DND-41 (cell line): ENCODE measurements at regions not wholly inside any gene's neighbourhood (a gene's known extent, or its start where the extent isn't known, plus 50 kb on each side); places are given as distances from the start of the nearest gene placed in this dataset.

Source experiments
- ATAC-seq: fragments of 200-7000 bp; cut with Tn5 transposase; 3 replicates; pipeline ENCODE4 v1.9.1; 2021; ENCODE audit warnings: low read depth; ENCODE audit not compliant: insufficient read depth
- DNase-seq: peaks from one replicate; pipeline ENCODE4 v3.0.0-alpha.2; 2020
- H2AFZ ChIP-seq: 2 replicates; pipeline ENCODE4 v1.6.0; 2012; ENCODE audit warnings: low read depth, low read length
- H3K27ac ChIP-seq: 2 replicates; pipeline ENCODE4 v1.5.1; 2012; ENCODE audit warnings: low read length, inconsistent platforms
- H3K27me3 ChIP-seq: fragments of 200-600 bp; sonication (generic); 2 replicates; pipeline ENCODE4 v1.6.0; 2012; ENCODE audit warnings: low read length, mild to moderate bottlenecking, inconsistent platforms; ENCODE audit not compliant: insufficient read depth, poor library complexity
- H3K36me3 ChIP-seq: 2 replicates; pipeline ENCODE4 v1.5.1; 2012; ENCODE audit warnings: low read length, inconsistent platforms; ENCODE audit not compliant: insufficient read depth
- H3K4me1 ChIP-seq: 2 replicates; pipeline ENCODE4 v1.5.1; 2012; ENCODE audit warnings: mild to moderate bottlenecking, low read length; ENCODE audit not compliant: insufficient read depth
- H3K4me2 ChIP-seq: 2 replicates; pipeline ENCODE4 v1.6.0; 2012; ENCODE audit warnings: mild to moderate bottlenecking, moderate library complexity, low read length, inconsistent platforms; ENCODE audit not compliant: insufficient read depth
- H3K4me3 ChIP-seq, 2 experiments: fragments of 200-600 bp in 1 of 2; shearing (Covaris generic) in 1 of 2; 2 replicates each; pipeline ENCODE4 v1.5.1; 2012 to 2016; ENCODE audit warnings: inconsistent platforms in 2 of 2, low read length in 2 of 2, mild to moderate bottlenecking in 2 of 2, low read depth in 1 of 2, moderate library complexity in 1 of 2
- H3K79me2 ChIP-seq: 2 replicates; pipeline ENCODE4 v1.6.0; 2012; ENCODE audit warnings: low read length, inconsistent platforms; ENCODE audit not compliant: insufficient read depth
- H3K9ac ChIP-seq: 2 replicates; pipeline ENCODE4 v1.6.0; 2012; ENCODE audit warnings: low read depth, mild to moderate bottlenecking, inconsistent platforms, low read length, moderate library complexity
- H3K9me3 ChIP-seq: 2 replicates; pipeline ENCODE4 v1.5.1; 2012; ENCODE audit warnings: low read length, moderate library complexity, mild to moderate bottlenecking, inconsistent platforms; ENCODE audit not compliant: insufficient read depth, severe bottlenecking
- H4K20me1 ChIP-seq: 2 replicates; pipeline ENCODE4 v1.6.0; 2012; ENCODE audit warnings: low read length; ENCODE audit not compliant: insufficient read depth
- EZH2 ChIP-seq: IDR thresholded peaks from 3 replicates; pipeline ENCODE4 v1.6.1; 2012; ENCODE audit warnings: borderline replicate concordance, low read depth, mild to moderate bottlenecking, moderate library complexity, low read length, inconsistent platforms; ENCODE audit not compliant: severe bottlenecking
- TF ChIP-seq, protein P1 (sequence below): IDR thresholded peaks from 2 replicates; pipeline ENCODE4 v1.5.1; 2012; ENCODE audit warnings: borderline replicate concordance, low read length, moderate library complexity, mild to moderate bottlenecking; ENCODE audit not compliant: poor library complexity, severe bottlenecking; ENCODE audit errors: extremely low read depth

DNA sequence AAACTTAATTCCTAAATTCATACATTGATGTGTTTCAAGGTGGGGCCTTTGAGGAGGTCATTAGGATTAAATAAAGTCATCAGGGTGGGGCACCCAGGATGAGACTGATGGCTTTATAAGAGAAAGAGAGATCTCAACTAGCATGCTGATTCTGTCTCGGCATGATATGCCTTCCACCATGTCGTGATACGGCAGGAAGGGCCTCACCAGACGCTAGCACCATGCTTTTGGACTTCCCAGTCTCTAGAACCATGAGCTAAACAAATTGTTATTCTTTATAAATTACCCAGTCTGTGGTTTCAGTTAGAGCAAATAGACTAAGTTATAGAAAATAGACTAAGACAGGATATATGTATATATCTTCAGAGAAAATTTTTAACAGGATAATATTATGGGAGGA lies 759.6 kb downstream of the MED13L start:
- Histone ChIP-seq H3K9me3 (peaks cover 2% of the 10 kb centered on the region), H4K20me1 (no peaks in the 10 kb centered on the region), H3K4me2 (no peak overlapping the region), H3K4me3 (no peak overlapping the region), H3K36me3 (no peaks in the 10 kb centered on the region), H2AFZ (no peak overlapping the region), H3K9ac (no peak overlapping the region), H3K79me2 (no peaks in the 10 kb centered on the region), H3K4me1 (no peaks in the 10 kb centered on the region), H3K27ac (no peak overlapping the region), H3K27me3 (no peaks in the 10 kb centered on the region)
- TF ChIP-seq, protein P1, sequence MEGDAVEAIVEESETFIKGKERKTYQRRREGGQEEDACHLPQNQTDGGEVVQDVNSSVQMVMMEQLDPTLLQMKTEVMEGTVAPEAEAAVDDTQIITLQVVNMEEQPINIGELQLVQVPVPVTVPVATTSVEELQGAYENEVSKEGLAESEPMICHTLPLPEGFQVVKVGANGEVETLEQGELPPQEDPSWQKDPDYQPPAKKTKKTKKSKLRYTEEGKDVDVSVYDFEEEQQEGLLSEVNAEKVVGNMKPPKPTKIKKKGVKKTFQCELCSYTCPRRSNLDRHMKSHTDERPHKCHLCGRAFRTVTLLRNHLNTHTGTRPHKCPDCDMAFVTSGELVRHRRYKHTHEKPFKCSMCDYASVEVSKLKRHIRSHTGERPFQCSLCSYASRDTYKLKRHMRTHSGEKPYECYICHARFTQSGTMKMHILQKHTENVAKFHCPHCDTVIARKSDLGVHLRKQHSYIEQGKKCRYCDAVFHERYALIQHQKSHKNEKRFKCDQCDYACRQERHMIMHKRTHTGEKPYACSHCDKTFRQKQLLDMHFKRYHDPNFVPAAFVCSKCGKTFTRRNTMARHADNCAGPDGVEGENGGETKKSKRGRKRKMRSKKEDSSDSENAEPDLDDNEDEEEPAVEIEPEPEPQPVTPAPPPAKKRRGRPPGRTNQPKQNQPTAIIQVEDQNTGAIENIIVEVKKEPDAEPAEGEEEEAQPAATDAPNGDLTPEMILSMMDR, result no peak
- TF ChIP-seq EZH2, result no peak
- no peak for ATAC-seq
- no peak for DNase-seq

DNA sequence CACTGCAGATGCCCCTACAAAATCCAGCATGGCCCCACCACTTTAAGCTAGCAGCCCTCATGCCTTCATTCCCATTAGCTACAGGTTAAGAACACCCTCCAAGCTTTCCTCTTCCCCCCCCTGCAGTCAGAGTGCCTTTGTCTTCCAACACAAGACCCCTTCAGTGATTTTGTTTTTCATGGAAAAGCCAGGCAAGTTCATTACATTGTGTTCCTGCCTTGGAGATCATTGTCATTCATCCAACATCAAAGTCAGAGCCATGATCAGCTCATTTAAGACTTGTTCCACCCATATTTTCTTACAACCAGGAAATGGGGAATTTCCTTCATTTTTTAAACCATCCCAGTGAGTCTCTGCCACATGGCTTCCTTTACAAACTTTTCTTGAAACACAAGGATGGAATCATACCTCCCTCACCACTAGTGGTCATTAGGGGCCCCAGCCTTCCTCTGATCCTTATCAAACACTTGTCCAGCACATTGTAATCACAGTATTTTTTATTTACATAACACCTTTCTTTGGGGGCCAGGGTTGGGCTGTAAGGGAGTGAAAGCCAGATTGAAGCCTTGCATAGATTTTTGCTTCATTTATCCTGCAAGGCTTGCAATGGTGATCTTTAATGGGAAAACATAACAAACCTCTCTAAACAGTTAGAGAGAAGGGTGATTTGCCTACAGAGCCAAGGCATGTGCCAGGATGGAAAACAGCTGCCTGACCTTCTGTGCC lies 765.3 kb downstream of the MED13L start:
- H3K36me3 ChIP-seq, result no peaks in the 10 kb centered on the region
- no peaks in the 10 kb centered on the region for H4K20me1 ChIP-seq
- H3K4me1 ChIP-seq, result no peaks in the 10 kb centered on the region
- TF ChIP-seq, protein P1, result no peak
- no peak for TF ChIP-seq EZH2
- H3K27me3 ChIP-seq, result no peaks in the 10 kb centered on the region
- ATAC-seq (no peak), DNase-seq (no peak)
- no peaks in the 10 kb centered on the region for H3K9me3 ChIP-seq
- no peaks in the 10 kb centered on the region for H3K79me2 ChIP-seq
- no peak overlapping the region for H3K4me2 ChIP-seq
- no peak overlapping the region for H3K9ac ChIP-seq
- no peak overlapping the region for H3K4me3 ChIP-seq
- H3K27ac ChIP-seq, result no peak overlapping the region
- H2AFZ ChIP-seq, result no peak overlapping the region

GRCh38 chr12:115511305-115511704 lies 766.2 kb downstream of the MED13L start:
- Histone ChIP-seq H3K27ac (no peak overlapping the region), H3K36me3 (no peaks in the 10 kb centered on the region), H3K27me3 (no peaks in the 10 kb centered on the region), H2AFZ (no peak overlapping the region), H3K9ac (no peak overlapping the region), H3K4me1 (no peaks in the 10 kb centered on the region), H3K4me3 (no peak overlapping the region), H3K9me3 (no peaks in the 10 kb centered on the region), H3K4me2 (no peak overlapping the region), H3K79me2 (no peaks in the 10 kb centered on the region), H4K20me1 (no peaks in the 10 kb centered on the region)
- TF ChIP-seq EZH2, result no peak
- TF ChIP-seq, protein P1, result no peak
- no peak for ATAC-seq
- no peak for DNase-seq
